WTC11 (cell line): ENCODE measurements at regions not wholly inside any gene's neighbourhood (a gene's known extent, or its start where the extent isn't known, plus 50 kb on each side); places are given as distances from the start of the nearest gene placed in this dataset.

Source experiments
- CTCF ChIP-seq: fragments of 200-600 bp; IDR thresholded peaks from 2 replicates; pipeline ENCODE4 v1.8.0; 2022; ENCODE audit warnings: antibody characterized with exemption
- ETV6 ChIP-seq: sonication (generic); formaldehyde crosslinking; IDR thresholded peaks from 2 replicates; pipeline ENCODE4 v1.8.1; 2022; ENCODE audit warnings: mild to moderate bottlenecking, missing genetic modification reagents
- FOXP1 ChIP-seq: sonication (generic); formaldehyde crosslinking; IDR thresholded peaks from 2 replicates; pipeline ENCODE4 v1.8.0; 2022; ENCODE audit warnings: missing genetic modification reagents, mild to moderate bottlenecking, moderate library complexity, borderline replicate concordance
- GTF2I ChIP-seq: fragments of 250-450 bp; sonication (Bioruptor Pico); conservative IDR thresholded peaks from 2 replicates; pipeline ENCODE4 v1.4.0; 2021; ENCODE audit warnings: mild to moderate bottlenecking
- HMGXB4 ChIP-seq: sonication (generic); formaldehyde crosslinking; IDR thresholded peaks from 2 replicates; pipeline ENCODE4 v1.8.1; 2023; ENCODE audit warnings: mild to moderate bottlenecking, moderate library complexity, missing genetic modification reagents
- MAX ChIP-seq: sonication (generic); formaldehyde crosslinking; IDR thresholded peaks from 2 replicates; pipeline ENCODE4 v1.8.0; 2022; ENCODE audit warnings: mild to moderate bottlenecking, missing genetic modification reagents
- NFE2L1 ChIP-seq: sonication (generic); formaldehyde crosslinking; IDR thresholded peaks from 2 replicates; pipeline ENCODE4 v1.8.1; 2023; ENCODE audit warnings: missing genetic modification reagents
- RORB ChIP-seq: fragments of 250-450 bp; sonication (Bioruptor Pico); IDR thresholded peaks from 2 replicates; pipeline ENCODE4 v1.9.0; 2021; ENCODE audit warnings: mild to moderate bottlenecking
- SMAD3 ChIP-seq: sonication (generic); formaldehyde crosslinking; IDR thresholded peaks from 2 replicates; pipeline ENCODE4 v1.8.0; 2022; ENCODE audit warnings: missing genetic modification reagents, mild to moderate bottlenecking, borderline replicate concordance
- STAT6 ChIP-seq: sonication (generic); formaldehyde crosslinking; conservative IDR thresholded peaks from 2 replicates; pipeline ENCODE4 v1.8.1; 2023; ENCODE audit warnings: mild to moderate bottlenecking, low read depth, missing genetic modification reagents, moderate library complexity
- TP53 ChIP-seq: sonication (generic); formaldehyde crosslinking; IDR thresholded peaks from 2 replicates; pipeline ENCODE4 v1.8.1; 2023; ENCODE audit warnings: mild to moderate bottlenecking, missing genetic modification reagents
- USF2 ChIP-seq: sonication (generic); formaldehyde crosslinking; IDR thresholded peaks from 2 replicates; pipeline ENCODE4 v1.8.1; 2023; ENCODE audit warnings: mild to moderate bottlenecking, missing genetic modification reagents, moderate library complexity
- ZNF121 ChIP-seq: sonication (generic); formaldehyde crosslinking; IDR thresholded peaks from 2 replicates; pipeline ENCODE4 v1.8.0; 2023; ENCODE audit warnings: missing genetic modification reagents

- TF ChIP-seq ETV6 (CRISPR knock-in tag) (no peak), FOXP1 (CRISPR knock-in tag) (no peak), MAX (no peak), GTF2I (no peak), CTCF (no peak), SMAD3 (no peak), RORB (no peak), HMGXB4 (no peak), TP53 (no peak), ZNF121 (CRISPR knock-in tag) (no peak), NFE2L1 (CRISPR knock-in tag) (no peak), STAT6 (no peak), USF2 (no peak)
Observed at GRCh38 chr13:106405731-106406130, 129.7 kb downstream of the EFNB2 start.
